SK-N-SH treated with all-trans-retinoic acid at 6 μM for 48 hours (cell line): ENCODE measurements at regions not wholly inside any gene's neighbourhood (a gene's known extent, or its start where the extent isn't known, plus 50 kb on each side); places are given as distances from the start of the nearest gene placed in this dataset.

Source experiments
- ARNTL ChIP-seq: fragments of 450-650 bp; formaldehyde crosslinking; IDR thresholded peaks from 2 replicates; pipeline ENCODE4 v1.5.0; 2020; ENCODE audit warnings: low read depth, mild to moderate bottlenecking, moderate library complexity, borderline replicate concordance
- CREB5 ChIP-seq: fragments of 250-450 bp; sonication (Bioruptor Pico); IDR thresholded peaks from 2 replicates; pipeline ENCODE4 v1.5.1; 2020; ENCODE audit warnings: low read depth, mild to moderate bottlenecking, moderate library complexity
- ESRRG ChIP-seq: fragments of 250-450 bp; sonication (Bioruptor Pico); IDR thresholded peaks from 2 replicates; pipeline ENCODE4 v1.6.1; 2021; ENCODE audit warnings: mild to moderate bottlenecking
- ISL1 ChIP-seq: fragments of 250-450 bp; sonication (Bioruptor Pico); IDR thresholded peaks from 2 replicates; pipeline ENCODE4 v2.1.2; 2022; ENCODE audit warnings: mild to moderate bottlenecking, moderate library complexity
- PATZ1 ChIP-seq: fragments of 250-450 bp; sonication (Bioruptor Pico); IDR thresholded peaks from 2 replicates; pipeline ENCODE4 v1.8.0; 2020; ENCODE audit warnings: mild to moderate bottlenecking, moderate library complexity, borderline replicate concordance
- PPARA ChIP-seq: fragments of 250-450 bp; sonication (Bioruptor Pico); IDR thresholded peaks from 2 replicates; pipeline ENCODE4 v1.5.0; 2020; ENCODE audit warnings: mild to moderate bottlenecking, borderline replicate concordance
- RARB ChIP-seq: fragments of 250-450 bp; sonication (Bioruptor Pico); IDR thresholded peaks from 2 replicates; pipeline ENCODE4 v1.8.0; 2021; ENCODE audit warnings: mild to moderate bottlenecking, moderate library complexity
- TOX ChIP-seq: fragments of 250-450 bp; sonication (Bioruptor Pico); IDR thresholded peaks from 2 replicates; pipeline ENCODE4 v1.8.0; 2021; ENCODE audit warnings: mild to moderate bottlenecking, moderate library complexity, borderline replicate concordance
- ZFP30 ChIP-seq: fragments of 450-650 bp; formaldehyde crosslinking; IDR thresholded peaks from 2 replicates; pipeline ENCODE4 v1.5.0; 2022; ENCODE audit warnings: mild to moderate bottlenecking, moderate library complexity
- ZNF565 ChIP-seq: fragments of 450-650 bp; formaldehyde crosslinking; conservative IDR thresholded peaks from 2 replicates; pipeline ENCODE4 v1.5.0; 2020; ENCODE audit warnings: low read depth, mild to moderate bottlenecking, moderate library complexity
- ZNF70 ChIP-seq: fragments of 450-650 bp; formaldehyde crosslinking; IDR thresholded peaks from 2 replicates; pipeline ENCODE4 v1.5.0; 2020; ENCODE audit warnings: mild to moderate bottlenecking, moderate library complexity
- ZNF8 ChIP-seq: fragments of 450-650 bp; formaldehyde crosslinking; IDR thresholded peaks from 2 replicates; pipeline ENCODE4 v1.5.0; 2020; ENCODE audit warnings: mild to moderate bottlenecking, moderate library complexity

- TF ChIP-seq ZNF8: no peak
- TF ChIP-seq ZFP30: no peak
- no peak for TF ChIP-seq PATZ1 (CRISPR knock-in tag)
- TF ChIP-seq ZNF70: no peak
- no peak for TF ChIP-seq CREB5 (CRISPR knock-in tag)
- no peak for TF ChIP-seq PPARA (CRISPR knock-in tag)
- no peak for TF ChIP-seq ARNTL (CRISPR knock-in tag)
- TF ChIP-seq ISL1 (CRISPR knock-in tag): no peak
- no peak for TF ChIP-seq RARB (CRISPR knock-in tag)
- TF ChIP-seq ZNF565 (CRISPR knock-in tag): no peak
- TF ChIP-seq TOX (CRISPR knock-in tag): no peak
- no peak for TF ChIP-seq ESRRG
Measured at GRCh38 chr10:85402541-85402940, 964.1 kb downstream of the GRID1 start.
